MCF 10A (cell line): ENCODE measurements at regions not wholly inside any gene's neighbourhood (a gene's known extent, or its start where the extent isn't known, plus 50 kb on each side); places are given as distances from the start of the nearest gene placed in this dataset.

Experiments used
- BruUV-seq: library from RNA; stranded (reverse); fragments of 400-500 nt; replicated peaks from 2 replicates; lab custom pipeline; 2021; lab: Mats Ljungman, UMichigan
- CTCF ChIA-PET: fragments of 300-600 bp; sonication (Branson Sonifier 250); formaldehyde crosslinking; extraction: SDS; loops from one replicate; lab custom pipeline; 2021; ENCODE audit warnings: antibody characterized with exemption, inconsistent platforms; lab: Yijun Ruan, JAX
- POLR2A ChIA-PET: fragments of 300-600, 350-650 bp; sonication (Branson Sonifier 250); formaldehyde crosslinking; extraction: SDS; loops from one replicate; lab custom pipeline; 2020; ENCODE audit warnings: antibody characterized with exemption, inconsistent platforms; lab: Yijun Ruan, JAX
- DNase-seq: peaks from one replicate; pipeline ENCODE4 v3.0.0-alpha.2; 2018; ENCODE audit not compliant: unreplicated experiment
- H3K27ac Mint-ChIP-seq: one replicate; pipeline ENCODE4 v1.8.0; 2022; ENCODE audit warnings: mild to moderate bottlenecking, low read depth, mixed read lengths; ENCODE audit not compliant: unreplicated experiment
- H3K27me3 Mint-ChIP-seq: one replicate; pipeline ENCODE4 v1.8.0; 2022; ENCODE audit warnings: mixed read lengths; ENCODE audit not compliant: insufficient read depth, unreplicated experiment
- H3K36me3 Mint-ChIP-seq: one replicate; pipeline ENCODE4 v1.8.0; 2022; ENCODE audit warnings: mild to moderate bottlenecking, moderate library complexity, mixed read lengths; ENCODE audit not compliant: insufficient read depth, unreplicated experiment
- H3K4me1 Mint-ChIP-seq: one replicate; pipeline ENCODE4 v1.8.0; 2022; ENCODE audit warnings: mixed read lengths; ENCODE audit not compliant: insufficient read depth, unreplicated experiment
- H3K4me3 Mint-ChIP-seq: one replicate; pipeline ENCODE4 v1.8.0; 2022; ENCODE audit warnings: mild to moderate bottlenecking, moderate library complexity, mixed read lengths; ENCODE audit not compliant: unreplicated experiment
- H3K9me3 Mint-ChIP-seq: one replicate; pipeline ENCODE4 v1.8.0; 2022; ENCODE audit warnings: mixed read lengths; ENCODE audit not compliant: unreplicated experiment
- intact Hi-C: fragments of 100-400 bp; cut with micrococcal nuclease; formaldehyde crosslinking; loops from 2 replicates; pipeline ENCODE4 v1.14.1; 2022
- TF ChIP-seq, protein P1 (sequence below): fragments of 200-600 bp; IDR thresholded peaks from one replicate; pipeline ENCODE4 v1.8.0; 2022; ENCODE audit warnings: antibody characterized with exemption, mild to moderate bottlenecking; ENCODE audit not compliant: unreplicated experiment

DNA sequence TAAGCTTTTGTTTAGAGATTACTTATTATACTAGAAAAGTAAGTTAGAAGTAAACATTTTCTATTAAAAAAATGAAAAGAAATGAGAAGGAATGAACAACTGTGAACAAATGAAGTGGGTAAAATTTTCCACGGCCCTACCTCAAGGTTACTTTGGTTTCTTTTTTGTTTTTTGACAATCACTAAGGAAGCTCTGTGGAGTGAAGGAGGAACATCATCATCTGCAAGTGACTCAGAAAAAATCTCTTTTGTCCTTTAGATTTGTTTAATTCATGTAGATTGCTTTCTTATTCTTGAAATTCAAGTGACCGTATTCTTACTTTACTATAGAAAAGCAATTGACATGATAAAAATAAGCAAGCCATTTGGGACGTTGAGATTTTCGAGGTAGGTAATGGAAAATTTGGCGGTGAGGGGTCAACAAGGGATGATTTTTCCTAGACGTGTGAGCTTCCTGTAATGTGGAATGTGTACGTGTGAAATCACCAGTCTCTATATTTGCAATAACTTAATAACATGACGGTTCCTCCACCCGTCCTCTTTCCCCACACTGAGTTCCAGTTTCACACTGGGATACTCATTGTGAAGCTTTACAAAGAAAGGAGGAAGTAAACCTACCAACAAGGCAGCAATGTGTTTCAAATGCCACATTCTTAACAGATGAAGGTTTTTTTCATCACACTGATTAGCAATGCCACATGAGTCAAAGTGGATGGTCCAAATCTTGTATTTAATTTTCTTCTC, 62.3 kb upstream of the EGLN3 start:
- CTCF ChIA-PET: interaction anchor here (1.4 kb wide), 1 partner anchor 165 kb away, joined by 4 read pairs; no protein-coding TSS in a partner anchor
- no peak overlapping the region for H3K4me3 Mint-ChIP-seq
- TF ChIP-seq, protein P1, sequence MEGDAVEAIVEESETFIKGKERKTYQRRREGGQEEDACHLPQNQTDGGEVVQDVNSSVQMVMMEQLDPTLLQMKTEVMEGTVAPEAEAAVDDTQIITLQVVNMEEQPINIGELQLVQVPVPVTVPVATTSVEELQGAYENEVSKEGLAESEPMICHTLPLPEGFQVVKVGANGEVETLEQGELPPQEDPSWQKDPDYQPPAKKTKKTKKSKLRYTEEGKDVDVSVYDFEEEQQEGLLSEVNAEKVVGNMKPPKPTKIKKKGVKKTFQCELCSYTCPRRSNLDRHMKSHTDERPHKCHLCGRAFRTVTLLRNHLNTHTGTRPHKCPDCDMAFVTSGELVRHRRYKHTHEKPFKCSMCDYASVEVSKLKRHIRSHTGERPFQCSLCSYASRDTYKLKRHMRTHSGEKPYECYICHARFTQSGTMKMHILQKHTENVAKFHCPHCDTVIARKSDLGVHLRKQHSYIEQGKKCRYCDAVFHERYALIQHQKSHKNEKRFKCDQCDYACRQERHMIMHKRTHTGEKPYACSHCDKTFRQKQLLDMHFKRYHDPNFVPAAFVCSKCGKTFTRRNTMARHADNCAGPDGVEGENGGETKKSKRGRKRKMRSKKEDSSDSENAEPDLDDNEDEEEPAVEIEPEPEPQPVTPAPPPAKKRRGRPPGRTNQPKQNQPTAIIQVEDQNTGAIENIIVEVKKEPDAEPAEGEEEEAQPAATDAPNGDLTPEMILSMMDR: no peak
- intact Hi-C loops: no loop called here
- no peaks in the 10 kb centered on the region for H3K27me3 Mint-ChIP-seq
- no peaks in the 10 kb centered on the region for H3K36me3 Mint-ChIP-seq
- POLR2A ChIA-PET: interaction anchor here (0.7 to 1.4 kb wide), 2 partner anchors 11 to 22 kb away, joined by 3 to 5 read pairs; no protein-coding TSS in a partner anchor
- no peak overlapping the region for H3K27ac Mint-ChIP-seq
- no peak for DNase-seq
- BruUV-seq: no TSS peak
- H3K9me3 Mint-ChIP-seq: no peaks in the 10 kb centered on the region
- peaks cover 7% of the 10 kb centered on the region for H3K4me1 Mint-ChIP-seq

DNA sequence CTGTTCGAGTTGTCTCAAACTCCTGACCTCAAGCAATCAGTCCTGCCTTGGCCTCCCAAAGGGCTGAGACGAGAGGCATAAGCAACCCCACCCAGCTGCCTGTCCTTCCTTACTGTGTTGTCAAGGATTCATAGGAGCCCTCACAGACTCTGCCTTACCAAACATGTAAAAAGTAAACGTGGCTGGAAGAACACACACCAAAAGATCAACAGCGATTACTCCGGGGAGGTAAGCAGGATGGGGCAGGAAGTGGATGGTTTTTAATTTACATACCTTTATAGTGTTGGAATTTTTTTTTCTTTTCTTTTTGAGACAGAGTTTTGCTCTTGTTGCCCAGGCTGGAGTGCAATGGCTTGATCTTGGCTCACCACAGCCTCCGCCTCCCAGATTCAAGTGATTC, 61.5 kb upstream of the EGLN3 start:
- DNase-seq: no peak
- Mint-ChIP-seq H3K9me3 (no peaks in the 10 kb centered on the region), H3K27me3 (no peaks in the 10 kb centered on the region), H3K36me3 (no peaks in the 10 kb centered on the region), H3K27ac (no peak overlapping the region), H3K4me1 (peaks cover 7% of the 10 kb centered on the region), H3K4me3 (no peak overlapping the region)
- BruUV-seq: no TSS peak
- intact Hi-C loops: no loop called here
- ChIA-PET POLR2A (interaction anchor here (1.4 kb wide), 1 partner anchor 10 kb away, joined by 5 read pairs; no protein-coding TSS in a partner anchor), CTCF (interaction anchor here (0.9 to 1.4 kb wide), 2 partner anchors 86 to 164 kb away, joined by 3 to 4 read pairs; no protein-coding TSS in a partner anchor)
- TF ChIP-seq, protein P1: no peak

DNA sequence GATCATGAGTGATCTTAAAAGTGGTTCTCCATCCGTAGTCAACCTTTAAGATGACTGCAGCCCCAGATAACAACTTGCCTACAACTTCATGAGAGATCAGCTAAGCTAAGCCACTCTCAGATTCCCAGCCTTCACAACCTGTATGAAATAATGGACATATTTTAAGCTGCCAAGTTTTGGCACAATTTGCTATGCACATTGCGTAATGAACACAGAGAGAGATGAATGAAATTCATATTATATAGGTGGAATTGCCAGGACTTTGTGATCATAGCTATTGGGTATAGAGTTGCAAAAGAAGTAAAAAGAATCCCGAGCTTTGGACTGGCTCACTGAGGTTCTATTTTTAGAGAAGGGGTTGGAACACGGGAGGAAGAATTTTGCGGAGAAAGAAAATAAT, 59.1 kb upstream of the EGLN3 start:
- no TSS peak for BruUV-seq
- ChIA-PET POLR2A (interaction anchor here (1.5 kb wide), 1 partner anchor 9 kb away, joined by 4 read pairs; no protein-coding TSS in a partner anchor), CTCF (interaction anchor here (0.8 kb wide), 1 partner anchor 89 kb away, joined by 3 read pairs; no protein-coding TSS in a partner anchor)
- H3K27me3 Mint-ChIP-seq: no peaks in the 10 kb centered on the region
- TF ChIP-seq, protein P1: no peak
- no peak overlapping the region for H3K4me3 Mint-ChIP-seq
- DNase-seq: peak; percentile 59
- no peaks in the 10 kb centered on the region for H3K9me3 Mint-ChIP-seq
- H3K27ac Mint-ChIP-seq: no peak overlapping the region
- intact Hi-C loops: no loop called here
- H3K36me3 Mint-ChIP-seq: no peaks in the 10 kb centered on the region
- peaks cover 7% of the 10 kb centered on the region for H3K4me1 Mint-ChIP-seq

DNA sequence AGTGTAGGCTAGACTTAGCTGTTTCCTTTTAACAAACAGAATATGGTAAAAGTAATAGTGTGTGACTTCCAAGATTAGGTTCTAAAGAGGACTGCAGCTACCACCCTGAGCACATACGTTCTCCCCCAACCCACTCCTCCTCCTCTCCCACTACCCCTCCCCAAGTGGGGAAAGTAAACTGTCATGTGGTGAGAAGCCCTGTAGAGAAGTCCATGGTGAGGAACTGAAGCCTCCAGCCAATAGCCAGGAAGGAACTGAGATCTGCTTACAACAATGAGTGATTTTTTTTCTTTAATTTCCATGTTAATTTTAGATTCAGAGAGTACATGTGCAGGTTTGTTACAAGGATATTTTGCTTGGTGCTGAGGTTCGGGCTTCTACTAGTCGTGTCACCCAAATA, 57.0 kb upstream of the EGLN3 start:
- CTCF ChIA-PET: interaction anchor here (0.6 kb wide), 1 partner anchor 18 kb away, joined by 3 read pairs; no protein-coding TSS in a partner anchor
- TF ChIP-seq, protein P1: no peak
- H3K9me3 Mint-ChIP-seq: no peaks in the 10 kb centered on the region

More for the DNA sequence above, 57.0 kb upstream of the EGLN3 start:
- POLR2A ChIA-PET: no interaction called here
- DNase-seq: no peak
- Mint-ChIP-seq H3K27me3 (no peaks in the 10 kb centered on the region), H3K27ac (no peak overlapping the region), H3K4me3 (no peak overlapping the region), H3K36me3 (no peaks in the 10 kb centered on the region), H3K4me1 (peaks cover 7% of the 10 kb centered on the region)
- intact Hi-C loops: no loop called here
- BruUV-seq: no TSS peak
